Mesendoderm (in vitro differentiated cells): ENCODE measurements at regions not wholly inside any gene's neighbourhood (a gene's known extent, or its start where the extent isn't known, plus 50 kb on each side); places are given as distances from the start of the nearest gene placed in this dataset.
"Not testable (repeated sequence)": the region's sequence is repeated elsewhere in the genome, so short reads cannot be mapped to it uniquely, and the experiment has no call there.

Experiments used
- DNase-seq: peaks from one replicate; pipeline ENCODE4 v3.0.0; 2013
- H2AK5ac ChIP-seq: 2 replicates; pipeline ENCODE4 v1.6.1; 2013; ENCODE audit warnings: low read length, inconsistent platforms
- H2BK120ac ChIP-seq: 2 replicates; pipeline ENCODE4 v1.6.1; 2013; ENCODE audit warnings: low read depth, mild to moderate bottlenecking, low read length, moderate library complexity, mixed read lengths
- H2BK15ac ChIP-seq: replicated peaks from 2 replicates; pipeline ENCODE4 v1.6.1; 2013; ENCODE audit warnings: low read depth, mild to moderate bottlenecking, moderate library complexity
- H2BK5ac ChIP-seq: 2 replicates; pipeline ENCODE4 v1.6.1; 2013; ENCODE audit warnings: low read length, inconsistent platforms
- H3K18ac ChIP-seq: 2 replicates; pipeline ENCODE4 v1.6.1; 2013; ENCODE audit warnings: mild to moderate bottlenecking, low read length, mixed read lengths
- H3K23ac ChIP-seq: one replicate; pipeline ENCODE4 v1.6.1; 2013; ENCODE audit warnings: low read length
- H3K27ac ChIP-seq: 2 replicates; pipeline ENCODE4 v1.5.1; 2013; ENCODE audit warnings: low read depth, mild to moderate bottlenecking, inconsistent platforms, low read length, moderate library complexity
- H3K27me3 ChIP-seq: 2 replicates; pipeline ENCODE4 v1.6.1; 2013; ENCODE audit warnings: low read length, control low read depth, mild to moderate bottlenecking, inconsistent platforms; ENCODE audit not compliant: insufficient read depth, poor library complexity
- H3K36me3 ChIP-seq: 2 replicates; pipeline ENCODE4 v1.6.1; 2013; ENCODE audit warnings: low read length, inconsistent platforms; ENCODE audit not compliant: control insufficient read depth, insufficient read depth
- H3K4ac ChIP-seq: one replicate; pipeline ENCODE4 v1.6.1; 2013; ENCODE audit warnings: low read depth, mild to moderate bottlenecking, low read length, moderate library complexity
- H3K4me1 ChIP-seq: 2 replicates; pipeline ENCODE4 v1.6.1; 2013; ENCODE audit warnings: low read depth, low read length, inconsistent platforms; ENCODE audit not compliant: control insufficient read depth
- H3K4me2 ChIP-seq: 2 replicates; pipeline ENCODE4 v1.6.1; 2013; ENCODE audit warnings: low read length
- H3K4me3 ChIP-seq: 2 replicates; pipeline ENCODE4 v1.5.1; 2013; ENCODE audit warnings: mild to moderate bottlenecking, low read length
- H3K56ac ChIP-seq: one replicate; pipeline ENCODE4 v1.6.1; 2013; ENCODE audit warnings: low read length
- H3K79me1 ChIP-seq: 2 replicates; pipeline ENCODE4 v1.6.1; 2013; ENCODE audit warnings: low read length, inconsistent platforms
- H3K79me2 ChIP-seq: 2 replicates; pipeline ENCODE4 v1.6.1; 2013; ENCODE audit warnings: mild to moderate bottlenecking, low read length; ENCODE audit not compliant: control insufficient read depth, insufficient read depth
- H3K9ac ChIP-seq: 2 replicates; pipeline ENCODE4 v1.6.1; 2013; ENCODE audit warnings: low read length, inconsistent platforms
- H4K5ac ChIP-seq: one replicate; pipeline ENCODE4 v1.6.1; 2013; ENCODE audit warnings: low read length
- H4K8ac ChIP-seq: one replicate; pipeline ENCODE4 v1.6.1; 2013; ENCODE audit warnings: low read depth, mild to moderate bottlenecking, control low read depth, low read length, moderate library complexity
- WGBS: extraction: QIAGEN DNeasy Blood & Tissue Kit; methylation state at CpG from one replicate; pipeline ENCODE4 v1.1.7; 2013; ENCODE audit warnings: low lambda C conversion rate, missing lambda C conversion rate; ENCODE audit not compliant: insufficient coverage; ENCODE audit errors: extremely low coverage; 5-methylcytosine and 5-hydroxymethylcytosine counted together

GRCh38 chr10:7108141-7108540 lies 302.7 kb downstream of the SFMBT2 start:
- Histone ChIP-seq H4K8ac (no peak overlapping the region), H3K36me3 (no peaks in the 10 kb centered on the region), H4K5ac (no peak overlapping the region), H3K27ac (no peak overlapping the region), H3K4me1 (no peaks in the 10 kb centered on the region), H2BK5ac (no peak overlapping the region), H3K4ac (no peak overlapping the region), H3K4me3 (no peak overlapping the region), H2BK15ac (no peak overlapping the region), H3K23ac (no peak overlapping the region), H2AK5ac (no peak overlapping the region), H3K79me2 (no peaks in the 10 kb centered on the region), H3K27me3 (no peaks in the 10 kb centered on the region), H2BK120ac (no peak overlapping the region), H3K18ac (no peak overlapping the region), H3K79me1 (no peaks in the 10 kb centered on the region), H3K9ac (no peak overlapping the region), H3K56ac (no peak overlapping the region), H3K4me2 (no peak overlapping the region)
- no CpG with 5 or more reads among the region's 3 CpGs for WGBS
- DNase-seq: no peak

- Histone ChIP-seq H2BK120ac (no peak overlapping the region), H3K79me2 (no peaks in the 10 kb centered on the region), H2BK15ac (no peak overlapping the region), H3K36me3 (no peaks in the 10 kb centered on the region), H3K23ac (no peak overlapping the region), H3K4ac (no peak overlapping the region), H3K79me1 (no peaks in the 10 kb centered on the region), H3K9ac (no peak overlapping the region), H3K4me3 (no peak overlapping the region), H4K8ac (no peak overlapping the region), H2BK5ac (no peak overlapping the region), H4K5ac (no peak overlapping the region), H3K27ac (no peak overlapping the region), H3K4me1 (no peaks in the 10 kb centered on the region), H2AK5ac (no peak overlapping the region), H3K18ac (no peak overlapping the region), H3K56ac (no peak overlapping the region), H3K27me3 (no peaks in the 10 kb centered on the region), H3K4me2 (no peak overlapping the region)
- no peak for DNase-seq
- WGBS: no CpG with 5 or more reads among the region's 5 CpGs
Measured at GRCh38 chr10:7107285-7107684, 303.5 kb downstream of the SFMBT2 start.

- not testable (repeated sequence) for H3K36me3 ChIP-seq
Measured at GRCh38 chr10:7104379-7104778, 306.5 kb downstream of the SFMBT2 start.

GRCh38 chr10:7102557-7103349 lies 308.1 kb downstream of the SFMBT2 start:
- no peak overlapping the region for H2BK5ac ChIP-seq
- no CpG with 5 or more reads among the region's 7 CpGs for WGBS
- no peak overlapping the region for H3K4ac ChIP-seq
- H3K4me1 ChIP-seq: no peaks in the 10 kb centered on the region
- H3K4me2 ChIP-seq: no peak overlapping the region
- no peaks in the 10 kb centered on the region for H3K36me3 ChIP-seq
- no peak overlapping the region for H4K5ac ChIP-seq
- no peak overlapping the region for H2AK5ac ChIP-seq
- H3K27ac ChIP-seq: no peak overlapping the region
- H3K56ac ChIP-seq: no peak overlapping the region
- no peak overlapping the region for H2BK120ac ChIP-seq
- DNase-seq: peak; percentile 55
- no peaks in the 10 kb centered on the region for H3K27me3 ChIP-seq
- no peaks in the 10 kb centered on the region for H3K79me2 ChIP-seq
- no peak overlapping the region for H3K4me3 ChIP-seq
- H3K9ac ChIP-seq: no peak overlapping the region
- H3K79me1 ChIP-seq: no peaks in the 10 kb centered on the region
- no peak overlapping the region for H4K8ac ChIP-seq
- no peak overlapping the region for H3K23ac ChIP-seq
- H2BK15ac ChIP-seq: no peak overlapping the region
- no peak overlapping the region for H3K18ac ChIP-seq

More at GRCh38 chr10:7104379-7104778, 306.5 kb downstream of the SFMBT2 start:
- H3K4me2 ChIP-seq, H3K27ac ChIP-seq, H3K56ac ChIP-seq, H3K18ac ChIP-seq, H2BK15ac ChIP-seq, H3K4me1 ChIP-seq, H3K23ac ChIP-seq, H3K79me2 ChIP-seq, H2AK5ac ChIP-seq, H3K4me3 ChIP-seq, DNase-seq, H3K9ac ChIP-seq, H2BK5ac ChIP-seq, H2BK120ac ChIP-seq, H4K5ac ChIP-seq, H4K8ac ChIP-seq, H3K27me3 ChIP-seq, H3K4ac ChIP-seq, H3K79me1 ChIP-seq: not testable (repeated sequence)
- WGBS: no CpG with 5 or more reads among the region's 1 CpG

- no peak overlapping the region for H3K9ac ChIP-seq
- no CpG with 5 or more reads among the region's 1 CpG for WGBS
Measured at GRCh38 chr10:7102084-7102483, 308.8 kb downstream of the SFMBT2 start.

GRCh38 chr10:7101451-7101850 lies 309.4 kb downstream of the SFMBT2 start:
- Histone ChIP-seq H3K36me3 (no peaks in the 10 kb centered on the region), H3K56ac (no peak overlapping the region), H2BK120ac (no peak overlapping the region), H3K4ac (no peak overlapping the region), H3K4me1 (no peaks in the 10 kb centered on the region), H2AK5ac (no peak overlapping the region), H3K27me3 (no peaks in the 10 kb centered on the region), H3K27ac (no peak overlapping the region), H3K79me2 (no peaks in the 10 kb centered on the region), H2BK15ac (no peak overlapping the region), H3K9ac (no peak overlapping the region), H3K4me3 (no peak overlapping the region), H4K8ac (no peak overlapping the region), H3K23ac (no peak overlapping the region), H4K5ac (no peak overlapping the region), H2BK5ac (no peak overlapping the region), H3K79me1 (no peaks in the 10 kb centered on the region), H3K18ac (no peak overlapping the region), H3K4me2 (no peak overlapping the region)
- WGBS: no CpG with 5 or more reads among the region's 5 CpGs
- no peak for DNase-seq

More at GRCh38 chr10:7102084-7102483, 308.8 kb downstream of the SFMBT2 start:
- Histone ChIP-seq H2BK120ac (no peak overlapping the region), H3K4me1 (no peaks in the 10 kb centered on the region), H3K23ac (no peak overlapping the region), H3K4me3 (no peak overlapping the region), H4K8ac (no peak overlapping the region), H3K27ac (no peak overlapping the region), H2BK5ac (no peak overlapping the region), H3K79me2 (no peaks in the 10 kb centered on the region), H3K36me3 (no peaks in the 10 kb centered on the region), H2BK15ac (no peak overlapping the region), H3K27me3 (no peaks in the 10 kb centered on the region), H3K4me2 (no peak overlapping the region), H3K79me1 (no peaks in the 10 kb centered on the region), H2AK5ac (no peak overlapping the region), H3K18ac (no peak overlapping the region), H3K4ac (no peak overlapping the region), H3K56ac (no peak overlapping the region), H4K5ac (no peak overlapping the region)
- DNase-seq: no peak
